COLO829 (cell line): ENCODE measurements at regions not wholly inside any gene's neighbourhood (a gene's known extent, or its start where the extent isn't known, plus 50 kb on each side); places are given as distances from the start of the nearest gene placed in this dataset.
"Not testable (repeated sequence)": the region's sequence is repeated elsewhere in the genome, so short reads cannot be mapped to it uniquely, and the experiment has no call there.

Source experiments
- DNase-seq: peaks from one replicate; pipeline ENCODE4 v3.0.0; 2012; ENCODE audit warnings: low spot score

DNA sequence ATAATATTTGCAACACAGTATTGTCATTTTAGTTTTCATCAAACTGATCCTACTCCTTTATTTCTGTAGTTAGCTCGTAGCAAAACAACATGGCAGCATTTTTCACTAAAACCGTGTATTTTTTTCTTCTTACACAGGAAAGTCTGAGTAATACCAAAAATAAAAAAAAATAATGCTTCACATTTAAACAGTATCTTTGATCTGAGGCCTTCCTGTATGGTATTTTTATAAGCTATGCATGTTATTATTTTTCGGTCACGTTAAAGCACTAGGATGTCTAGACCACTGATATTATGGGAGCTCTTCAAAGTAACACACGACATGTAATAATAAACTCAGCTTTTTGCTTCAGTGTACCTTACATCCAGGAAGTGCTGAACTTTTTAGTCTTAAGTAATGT, 94.1 kb upstream of the SRD5A3 start:
- no peak for DNase-seq

DNA sequence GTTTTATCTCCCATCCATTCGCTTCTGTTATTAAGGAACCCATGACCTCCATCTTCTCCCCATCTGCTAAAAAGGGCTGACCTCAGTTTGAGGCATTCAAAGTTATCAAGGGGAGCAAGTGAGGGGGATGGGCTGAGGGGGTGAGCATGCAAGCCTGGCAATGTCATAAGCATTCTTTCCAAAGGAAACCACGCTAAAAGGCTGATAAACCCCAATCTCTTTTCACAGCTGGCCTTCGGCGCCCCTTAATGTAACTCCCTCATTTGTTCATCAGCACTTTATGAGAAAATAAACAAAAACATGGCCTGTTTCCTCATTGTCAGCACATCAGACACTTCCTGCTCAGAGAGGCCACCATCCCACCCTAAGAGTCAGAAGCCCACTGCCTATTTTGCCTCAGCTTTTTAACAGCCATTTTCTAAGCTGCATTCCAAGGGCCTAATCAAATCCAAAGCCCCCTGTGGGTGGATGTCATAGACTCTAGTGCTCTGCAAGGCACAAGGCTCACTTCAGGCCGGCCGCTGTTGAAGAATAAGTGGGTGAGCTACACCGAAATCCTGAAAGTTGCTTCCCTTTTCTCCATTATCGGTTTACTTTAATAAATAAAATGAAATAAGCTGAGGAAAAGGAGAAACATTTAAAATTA, 92.0 kb upstream of the SRD5A3 start:
- no peak for DNase-seq

DNA sequence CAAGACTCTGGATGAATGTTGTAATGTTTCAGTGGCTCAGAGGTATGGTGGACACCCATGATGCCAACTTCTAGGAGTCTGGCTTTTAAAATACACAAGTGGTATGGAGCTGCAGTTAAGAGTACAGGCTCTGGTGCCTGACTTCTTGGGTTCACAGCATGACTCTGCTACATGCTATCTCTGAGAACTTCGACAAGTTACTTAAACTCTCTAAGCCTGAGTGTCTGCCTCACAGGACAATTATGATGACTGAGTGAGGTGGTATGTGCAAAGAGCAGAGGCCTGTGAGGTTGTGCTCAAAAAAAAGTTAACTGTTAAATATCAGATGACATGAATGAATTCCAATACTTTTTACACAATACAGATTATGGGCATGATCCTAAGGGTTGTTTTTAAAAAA, 90.9 kb upstream of the SRD5A3 start:
- peak; percentile 6 for DNase-seq

DNA sequence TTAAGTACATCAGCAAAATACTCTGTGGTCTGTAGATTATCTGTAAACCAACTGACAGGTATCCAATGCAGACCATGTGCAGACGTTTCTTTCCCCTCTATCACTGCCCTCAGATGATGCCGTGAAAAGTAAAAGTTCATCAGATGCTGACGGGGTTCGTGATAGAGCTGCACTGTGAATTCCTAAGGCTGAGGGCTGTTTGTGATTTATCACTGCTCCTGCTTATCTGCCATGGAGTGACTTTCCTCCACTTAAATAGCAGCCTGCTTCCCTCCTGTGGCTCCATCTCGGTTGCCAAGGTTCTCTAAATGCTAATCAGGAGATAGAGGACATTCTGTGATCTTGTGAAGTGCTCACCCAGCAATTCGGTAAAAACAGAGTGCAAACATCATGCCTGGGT, 89.3 kb upstream of the SRD5A3 start:
- DNase-seq = no peak

DNA sequence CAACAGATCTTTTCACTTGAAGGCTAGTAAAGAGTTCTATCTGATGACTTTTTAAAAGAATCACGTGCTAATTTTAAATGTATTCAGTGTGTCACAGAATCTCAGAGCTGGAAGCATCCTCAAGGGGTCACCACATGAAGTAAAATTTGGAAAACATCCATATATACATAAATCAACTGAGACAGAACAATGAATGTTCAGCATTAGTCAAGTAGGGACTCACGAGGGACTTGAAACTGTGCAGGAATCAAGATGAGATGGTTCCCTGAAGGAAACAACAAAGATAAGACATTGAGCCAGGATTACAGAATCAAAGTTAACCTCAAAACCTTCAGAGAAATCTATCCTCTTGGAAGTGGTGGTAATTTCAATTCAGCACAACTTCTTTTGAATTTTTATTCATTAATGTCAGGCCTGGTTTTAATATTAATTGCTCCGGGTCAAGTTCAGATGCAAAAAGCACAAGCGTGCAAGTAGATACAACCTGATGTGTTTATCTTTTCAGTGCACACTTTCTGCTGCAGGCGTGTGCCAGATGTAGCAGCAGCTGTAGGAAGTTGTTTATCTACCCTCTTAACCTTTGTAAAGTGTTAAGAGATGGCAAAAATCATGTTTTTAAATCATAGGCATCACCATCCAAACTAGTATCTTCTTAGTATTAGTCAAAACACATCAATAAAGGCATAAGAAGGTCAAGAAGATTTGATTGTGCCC, 87.7 kb upstream of the SRD5A3 start:
- DNase-seq = peak; percentile 71

DNA sequence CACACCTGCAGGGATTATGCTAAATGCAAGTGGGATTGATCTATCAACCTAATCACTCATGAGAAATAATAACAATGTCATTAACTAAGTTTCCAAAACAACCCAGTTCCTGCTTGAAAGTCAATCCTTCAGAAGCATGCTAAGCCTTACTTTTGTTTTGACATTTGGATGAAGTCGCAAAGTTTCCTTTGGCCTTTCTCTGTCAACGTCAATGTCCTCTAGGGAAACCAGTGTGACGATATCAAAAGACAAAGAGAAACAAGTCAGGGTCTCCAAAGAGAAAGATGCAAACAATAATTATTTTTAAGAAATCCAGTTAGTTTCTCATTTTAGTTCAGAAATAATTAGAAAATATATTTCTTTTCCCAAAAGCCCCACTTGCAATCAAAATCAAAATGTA, 86.7 kb upstream of the SRD5A3 start:
- DNase-seq = no peak

DNA sequence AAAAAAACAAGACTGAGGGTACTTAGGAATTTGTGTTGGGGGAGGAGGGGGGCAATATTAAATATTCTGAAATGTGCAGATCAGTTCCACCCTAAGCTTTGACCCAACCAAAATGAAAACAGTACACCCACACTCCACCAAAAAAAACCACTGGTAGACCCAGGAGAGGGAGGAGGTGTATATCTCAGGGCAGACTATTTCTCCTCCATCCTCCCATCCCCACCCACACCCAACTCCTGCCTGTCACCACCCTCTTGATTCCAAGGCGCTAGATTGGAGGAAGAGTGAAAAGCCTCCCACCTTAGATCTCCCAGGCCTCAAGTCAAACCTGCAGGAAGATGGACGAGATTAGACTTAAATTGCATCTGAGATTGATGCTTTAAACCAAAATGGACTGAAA, 76.6 kb upstream of the SRD5A3 start:
- no peak for DNase-seq

DNA sequence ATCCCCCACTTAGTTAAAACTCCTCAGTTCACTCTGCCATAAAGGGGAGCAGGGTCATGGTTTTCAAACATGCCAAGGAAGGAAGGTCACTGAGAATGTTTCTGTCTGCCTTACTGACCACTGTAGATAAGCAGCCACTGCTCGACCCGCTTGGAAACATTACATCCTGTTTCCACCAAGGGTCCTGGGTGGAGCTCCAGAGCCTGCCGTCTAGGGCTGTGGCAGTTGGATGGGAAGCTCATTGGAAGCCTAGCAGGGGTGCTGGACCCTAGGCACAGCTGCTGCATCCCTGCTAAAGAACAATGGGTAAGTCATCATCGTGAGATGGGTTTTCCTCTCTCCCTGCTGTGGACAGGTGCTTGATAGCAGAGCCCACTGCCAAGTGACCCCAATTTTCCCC, 76.0 kb upstream of the SRD5A3 start:
- DNase-seq = no peak

DNA sequence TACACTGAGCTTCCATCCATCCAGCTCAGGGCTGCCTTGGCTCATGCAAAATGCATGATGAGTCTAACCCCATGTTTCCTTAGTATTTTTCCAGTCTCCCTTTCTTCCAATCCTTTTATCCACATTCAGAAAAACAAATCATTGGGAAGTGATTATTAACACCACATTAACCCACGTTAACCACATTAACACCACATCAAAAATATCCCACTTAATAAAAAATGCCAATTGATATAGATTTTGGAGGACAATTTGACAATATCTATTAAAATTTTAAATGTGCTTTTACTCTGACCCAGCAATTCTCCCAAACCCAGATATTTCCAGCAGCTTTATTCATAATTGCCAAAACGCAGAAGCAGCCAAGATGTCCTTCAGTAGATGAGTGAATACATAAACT, 75.6 kb upstream of the SRD5A3 start:
- DNase-seq = no peak

DNA sequence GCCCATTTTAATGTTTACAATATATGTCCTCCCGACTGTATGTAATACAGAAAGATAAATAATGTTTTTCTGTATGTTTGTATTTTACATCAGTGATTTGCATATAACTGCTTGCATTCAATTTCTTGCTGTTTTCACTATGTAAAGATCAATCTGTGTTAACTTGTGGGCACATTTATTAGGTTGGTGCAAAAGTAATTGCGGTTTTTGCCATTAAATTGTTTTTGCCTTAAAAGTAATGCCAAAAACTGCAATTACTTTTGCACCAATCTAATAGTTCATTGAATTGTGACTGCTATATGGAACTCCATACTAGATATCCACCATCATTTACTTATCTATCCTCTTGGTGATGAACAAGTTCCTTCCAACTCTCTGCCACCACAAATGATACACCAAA, 73.9 kb upstream of the SRD5A3 start:
- no peak for DNase-seq

DNA sequence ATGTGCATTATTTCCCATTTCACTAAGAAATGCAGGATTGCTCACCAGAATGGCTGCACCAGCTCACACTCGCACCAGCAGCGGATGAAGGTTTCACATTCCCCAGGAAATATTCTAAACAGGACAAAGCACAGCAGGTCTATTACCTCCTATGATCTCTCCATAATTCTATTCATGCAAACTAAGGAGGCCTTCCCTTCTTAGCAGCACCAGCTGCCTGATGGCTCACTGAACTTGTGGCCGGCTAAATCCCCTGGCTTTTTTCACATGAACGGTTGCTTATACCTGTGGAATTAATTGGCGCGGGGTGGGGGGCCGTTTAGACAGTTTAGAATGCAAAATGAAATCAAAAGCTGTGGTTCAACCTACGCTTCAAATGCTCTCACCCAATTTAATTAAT, 73.5 kb upstream of the SRD5A3 start:
- no peak for DNase-seq

DNA sequence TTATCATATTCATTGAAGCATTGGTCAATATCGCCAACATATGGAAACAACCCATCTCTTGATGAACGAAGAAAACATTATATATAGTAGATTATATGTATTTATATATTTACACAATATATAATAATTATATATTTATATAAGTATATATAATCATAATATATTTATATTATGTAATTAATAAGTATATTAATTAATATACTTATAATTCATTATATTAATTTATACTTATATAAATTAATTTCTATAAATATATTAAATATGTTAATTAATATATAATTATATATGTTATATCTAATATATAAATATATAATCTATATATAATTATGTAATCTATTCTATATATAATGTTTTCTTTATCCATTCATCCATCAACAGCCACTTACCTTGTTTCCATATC, 69.0 kb upstream of the SRD5A3 start:
- DNase-seq = no peak

DNA sequence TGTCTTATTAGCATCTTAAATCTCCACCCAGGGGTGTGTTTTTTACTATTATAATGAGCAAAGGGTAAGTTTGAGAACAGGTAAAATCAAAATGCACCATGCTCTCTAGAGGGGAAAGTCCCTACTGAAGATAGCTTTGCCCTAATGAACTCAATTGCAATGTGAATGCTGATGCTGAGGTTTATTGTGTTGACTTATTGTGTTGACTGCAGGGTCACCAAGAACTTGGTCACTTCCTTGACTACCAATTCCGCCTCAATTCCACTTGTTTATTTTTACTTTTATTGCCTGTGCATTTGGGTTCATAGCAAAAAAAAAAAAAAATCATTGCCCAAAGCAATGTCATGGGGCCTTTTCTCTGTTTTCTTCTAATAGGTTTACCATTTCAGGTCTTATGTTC, 67.7 kb upstream of the SRD5A3 start:
- DNase-seq = no peak

DNA sequence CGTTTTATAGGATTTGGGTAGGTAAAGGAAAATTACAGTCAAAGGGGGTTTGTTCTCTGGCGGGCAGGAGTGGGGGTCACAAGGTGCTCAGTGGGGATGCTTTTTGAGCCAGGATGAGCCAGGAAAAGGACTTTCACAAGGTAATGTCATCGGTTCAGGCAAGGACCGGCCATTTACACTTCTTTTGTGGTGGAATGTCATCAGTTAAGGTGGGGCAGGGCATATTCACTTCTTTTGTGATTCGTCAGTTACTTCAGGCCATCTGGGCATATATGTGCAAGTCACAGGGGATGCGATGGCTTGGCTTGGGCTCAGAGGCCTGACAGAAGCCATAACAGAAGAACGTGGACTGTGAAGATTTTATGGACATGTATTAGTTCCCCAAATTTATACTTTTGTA, 65.6 kb upstream of the SRD5A3 start:
- DNase-seq = not testable (repeated sequence)

DNA sequence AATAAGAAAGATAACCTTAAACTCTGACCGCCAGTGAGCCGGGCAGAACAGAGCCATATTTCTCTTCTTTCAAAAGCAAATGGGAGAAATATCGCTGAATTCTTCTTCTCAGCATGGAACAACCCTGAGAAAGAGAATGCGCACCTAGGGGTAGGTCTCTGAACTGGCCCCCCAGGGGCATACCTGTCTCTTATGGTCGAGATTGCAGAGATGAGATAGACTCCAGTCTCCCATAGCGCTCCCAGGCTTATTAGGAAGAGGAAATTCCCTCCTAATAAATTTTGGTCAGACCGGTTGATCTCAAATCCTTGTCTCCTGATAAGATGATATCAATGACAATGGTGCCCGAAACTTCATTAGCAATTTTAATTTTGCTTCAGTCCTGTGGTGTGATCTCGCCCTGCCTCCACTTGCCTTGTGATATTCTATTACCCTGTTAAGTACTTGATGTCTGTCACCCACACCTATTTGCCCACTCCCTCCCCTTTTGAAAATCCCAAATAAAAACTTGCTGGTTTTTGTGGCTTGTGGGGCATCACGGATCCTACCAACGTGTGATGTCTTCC, 64.8 kb upstream of the SRD5A3 start:
- DNase-seq = not testable (repeated sequence)

DNA sequence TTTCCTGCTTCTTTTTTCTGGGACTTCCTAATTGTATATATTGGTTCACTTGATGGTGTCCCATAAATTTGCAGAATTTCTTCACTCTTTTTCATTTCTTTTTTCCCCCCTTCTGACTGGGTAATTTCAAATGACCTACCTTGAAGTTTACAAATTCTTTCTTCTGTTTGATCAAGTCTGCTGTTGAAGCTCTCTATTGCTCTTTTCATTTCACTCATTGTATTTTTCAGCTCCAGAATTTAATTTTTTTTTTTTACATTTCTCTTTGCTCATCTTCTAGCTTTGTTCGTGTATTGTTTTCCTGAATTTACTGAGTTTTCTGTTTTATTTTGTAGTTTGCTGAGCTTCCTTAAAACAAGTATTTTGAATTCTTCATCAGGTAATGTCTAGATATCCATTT, 61.7 kb upstream of the SRD5A3 start:
- DNase-seq = no peak

DNA sequence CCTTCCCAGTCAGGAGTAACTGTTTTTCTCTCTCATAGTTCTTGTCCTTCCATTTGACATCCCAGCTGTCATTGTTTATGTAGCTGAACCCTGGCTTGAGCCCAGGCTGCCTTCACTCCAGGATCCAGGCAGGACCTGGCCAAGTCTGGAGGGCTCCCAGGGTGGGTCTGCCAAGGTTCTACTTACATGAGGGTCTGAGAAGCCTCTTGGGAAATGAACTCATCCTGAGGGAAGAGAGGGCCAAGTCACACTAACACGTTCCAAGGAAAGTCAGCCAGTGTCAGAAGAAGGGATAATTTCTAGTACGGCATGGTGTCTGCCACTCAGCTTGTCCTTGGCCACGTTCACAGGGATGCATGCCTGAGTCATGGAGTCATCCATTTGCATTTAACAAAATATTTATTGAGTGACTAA, 54.8 kb upstream of the SRD5A3 start:
- DNase-seq = no peak

DNA sequence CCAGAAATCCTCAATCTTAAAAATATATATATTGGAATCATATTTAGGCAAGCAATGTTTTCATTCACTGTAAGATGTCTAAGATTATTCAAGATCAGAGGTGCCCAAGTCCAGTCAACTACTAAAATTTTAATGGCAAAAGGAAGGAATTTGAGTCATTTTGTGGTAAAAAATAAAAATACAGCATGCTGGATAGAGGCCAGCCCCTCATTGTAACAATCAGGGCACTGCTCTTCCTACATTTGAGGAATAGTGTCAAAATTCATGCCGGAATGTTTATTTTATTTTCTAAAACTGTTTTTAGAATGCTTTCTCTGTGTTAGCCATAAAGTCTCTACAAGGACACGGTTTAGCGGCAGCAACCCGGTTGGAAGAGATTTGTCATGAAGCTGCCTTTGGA, 49.9 kb upstream of the SRD5A3 start:
- DNase-seq = no peak
